NT2/D1 (cell line): ENCODE measurements at regions not wholly inside any gene's neighbourhood (a gene's known extent, or its start where the extent isn't known, plus 50 kb on each side); places are given as distances from the start of the nearest gene placed in this dataset.
"Not testable (repeated sequence)": the region's sequence is repeated elsewhere in the genome, so short reads cannot be mapped to it uniquely, and the experiment has no call there.

Source experiments
- DNase-seq: peaks from one replicate; pipeline ENCODE4 v3.0.0-alpha.2; 2011; ENCODE audit warnings: low read depth, low spot score
- H3K27me3 ChIP-seq: 2 replicates; pipeline ENCODE4 v1.6.0; 2011; ENCODE audit warnings: mild to moderate bottlenecking; ENCODE audit not compliant: insufficient read length, insufficient read depth
- H3K36me3 ChIP-seq: 2 replicates; pipeline ENCODE4 v1.6.1; 2011; ENCODE audit warnings: mild to moderate bottlenecking, low read length, mixed read lengths; ENCODE audit not compliant: insufficient read depth, insufficient read length
- H3K4me1 ChIP-seq: 2 replicates; pipeline ENCODE4 v1.5.1; 2011; ENCODE audit not compliant: insufficient read depth, insufficient read length
- H3K4me3 ChIP-seq: 2 replicates; pipeline ENCODE4 v1.5.1; 2011; ENCODE audit warnings: low read depth; ENCODE audit not compliant: insufficient read length
- H3K9ac ChIP-seq: 2 replicates; pipeline ENCODE4 v1.6.0; 2011; ENCODE audit warnings: low read depth; ENCODE audit not compliant: insufficient read length
- H3K9me3 ChIP-seq: 2 replicates; pipeline ENCODE4 v1.5.1; 2011; ENCODE audit warnings: mild to moderate bottlenecking, low read length; ENCODE audit not compliant: insufficient read depth
- SUZ12 ChIP-seq: IDR thresholded peaks from 2 replicates; pipeline ENCODE4 v1.6.1; 2011; ENCODE audit not compliant: insufficient read length, insufficient read depth; ENCODE audit errors: extremely low read depth
- YY1 ChIP-seq: IDR thresholded peaks from 2 replicates; pipeline ENCODE4 v1.6.1; 2011; ENCODE audit not compliant: insufficient read length, insufficient read depth
- ZNF274 ChIP-seq: IDR thresholded peaks from 2 replicates; pipeline ENCODE4 v1.6.1; 2011; ENCODE audit warnings: mild to moderate bottlenecking, low read depth, low read length

GRCh38 chr7:73932364-73932763 is 71.4 kb downstream of the TMEM270 start:
- TF ChIP-seq YY1 (no peak), SUZ12 (no peak), ZNF274 (no peak)
- H3K9ac ChIP-seq = no peak overlapping the region
- H3K36me3 ChIP-seq = no peaks in the 10 kb centered on the region
- no peak for DNase-seq
- no peaks in the 10 kb centered on the region for H3K9me3 ChIP-seq
- no peaks in the 10 kb centered on the region for H3K4me1 ChIP-seq
- H3K27me3 ChIP-seq = no peaks in the 10 kb centered on the region
- no peak overlapping the region for H3K4me3 ChIP-seq

GRCh38 chr7:73933091-73933490 is 72.1 kb downstream of the TMEM270 start:
- H3K27me3 ChIP-seq = no peaks in the 10 kb centered on the region
- no peaks in the 10 kb centered on the region for H3K9me3 ChIP-seq
- TF ChIP-seq YY1 = no peak
- TF ChIP-seq ZNF274 = no peak
- TF ChIP-seq SUZ12 = no peak

GRCh38 chr7:73936967-73937366 is 76.0 kb downstream of the TMEM270 start:
- no peak overlapping the region for H3K9ac ChIP-seq
- DNase-seq = no peak

More at GRCh38 chr7:73933091-73933490, 72.1 kb downstream of the TMEM270 start:
- no peak for DNase-seq
- no peak overlapping the region for H3K9ac ChIP-seq
- no peaks in the 10 kb centered on the region for H3K36me3 ChIP-seq
- H3K4me1 ChIP-seq = no peaks in the 10 kb centered on the region
- H3K4me3 ChIP-seq = no peak overlapping the region

GRCh38 chr7:73937650-73938049 is 76.7 kb downstream of the TMEM270 start:
- H3K9me3 ChIP-seq, H3K4me3 ChIP-seq, H3K9ac ChIP-seq, H3K27me3 ChIP-seq, DNase-seq, H3K4me1 ChIP-seq, H3K36me3 ChIP-seq: not testable (repeated sequence)

More at GRCh38 chr7:73936967-73937366, 76.0 kb downstream of the TMEM270 start:
- Histone ChIP-seq H3K27me3 (no peaks in the 10 kb centered on the region), H3K9me3 (0 out of 2 replicates have a peak, but pooled peaks cover 4% of the 10 kb centered on the region), H3K4me1 (no peaks in the 10 kb centered on the region), H3K36me3 (no peaks in the 10 kb centered on the region), H3K4me3 (no peak overlapping the region)
- no peak for TF ChIP-seq ZNF274
- TF ChIP-seq YY1 = no peak
- TF ChIP-seq SUZ12 = no peak

- no peak overlapping the region for H3K9ac ChIP-seq
- H3K4me1 ChIP-seq = no peaks in the 10 kb centered on the region
These were observed 78.6 kb downstream of the TMEM270 start for GRCh38 chr7:73939528-73939927.

GRCh38 chr7:73940701-73941238 is 79.8 kb downstream of the TMEM270 start:
- no peaks in the 10 kb centered on the region for H3K36me3 ChIP-seq
- no peaks in the 10 kb centered on the region for H3K4me1 ChIP-seq
- H3K4me3 ChIP-seq = no peak overlapping the region
- no peak for TF ChIP-seq ZNF274
- no peak for TF ChIP-seq SUZ12
- no peak for TF ChIP-seq YY1
- DNase-seq = no peak
- no peaks in the 10 kb centered on the region for H3K27me3 ChIP-seq
- H3K9ac ChIP-seq = no peak overlapping the region
- H3K9me3 ChIP-seq = peaks cover 15% of the 10 kb centered on the region

More at GRCh38 chr7:73939528-73939927, 78.6 kb downstream of the TMEM270 start:
- TF ChIP-seq ZNF274 (no peak), YY1 (no peak), SUZ12 (no peak)
- no peak for DNase-seq
- H3K4me3 ChIP-seq = no peak overlapping the region
- H3K9me3 ChIP-seq = 0 out of 2 replicates have a peak, but pooled peaks cover 4% of the 10 kb centered on the region
- no peaks in the 10 kb centered on the region for H3K36me3 ChIP-seq
- no peaks in the 10 kb centered on the region for H3K27me3 ChIP-seq

GRCh38 chr7:73941836-73942551 is 81.0 kb downstream of the TMEM270 start:
- no peak for TF ChIP-seq ZNF274
- TF ChIP-seq YY1 = no peak
- TF ChIP-seq SUZ12 = no peak
- DNase-seq = no peak
- no peak overlapping the region for H3K4me3 ChIP-seq
- H3K9ac ChIP-seq = no peak overlapping the region
- H3K4me1 ChIP-seq = no peaks in the 10 kb centered on the region
- H3K9me3 ChIP-seq = peaks cover 17% of the 10 kb centered on the region
- H3K36me3 ChIP-seq = no peaks in the 10 kb centered on the region
- no peaks in the 10 kb centered on the region for H3K27me3 ChIP-seq
